NOMO-1 (cell line): ENCODE measurements at regions not wholly inside any gene's neighbourhood (a gene's known extent, or its start where the extent isn't known, plus 50 kb on each side); places are given as distances from the start of the nearest gene placed in this dataset.

ENCODE experiments used
- DNase-seq, 2 experiments: peaks; one replicate each; lab custom pipeline; 2025; ENCODE audit not compliant: unreplicated experiment in 2 of 2; lab: John Stamatoyannopoulos, UW

- no peak for DNase-seq
Observed at GRCh38 chr4:166259081-166259480, 386.0 kb downstream of the TLL1 start.

DNA sequence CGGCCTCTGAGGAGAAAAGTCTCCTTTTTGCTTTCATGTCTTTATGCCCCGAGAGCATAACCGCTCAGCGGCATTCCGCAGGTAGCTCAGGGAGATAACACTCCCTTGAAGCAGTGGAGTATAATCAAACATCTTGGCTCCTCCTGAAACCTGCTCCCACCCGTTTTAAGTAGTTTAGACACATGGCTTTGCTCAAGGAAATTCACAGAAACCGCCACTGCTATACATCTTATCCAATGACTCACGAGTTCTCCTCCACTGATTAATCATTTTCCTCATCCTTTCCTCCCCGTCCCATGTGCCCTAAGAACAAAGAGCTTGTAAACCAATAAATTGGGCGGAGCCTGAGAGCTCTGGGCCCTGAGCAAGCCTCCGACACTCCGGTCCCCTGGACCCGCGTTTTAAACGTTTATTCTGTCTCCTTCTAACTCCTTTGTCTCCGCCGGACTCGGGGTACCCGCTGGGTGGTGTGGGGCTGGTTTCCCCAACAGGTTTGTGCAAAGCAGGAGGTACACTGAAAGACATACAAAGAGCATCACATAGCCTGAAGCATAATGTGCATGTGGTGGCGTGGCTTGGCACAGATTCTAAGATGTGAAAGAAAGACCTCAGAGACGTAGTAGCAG lies 401.2 kb downstream of the TLL1 start:
- no peak for DNase-seq

GRCh38 chr4:166274775-166275174 lies 401.7 kb downstream of the TLL1 start:
- DNase-seq = no peak

GRCh38 chr4:166277401-166277800 lies 404.4 kb downstream of the TLL1 start:
- DNase-seq = no peak

- DNase-seq = no peak
Observed at GRCh38 chr4:166277853-166278252, 404.8 kb downstream of the TLL1 start.

- DNase-seq = no peak
Observed at GRCh38 chr4:166279261-166279660, 406.2 kb downstream of the TLL1 start.

DNA sequence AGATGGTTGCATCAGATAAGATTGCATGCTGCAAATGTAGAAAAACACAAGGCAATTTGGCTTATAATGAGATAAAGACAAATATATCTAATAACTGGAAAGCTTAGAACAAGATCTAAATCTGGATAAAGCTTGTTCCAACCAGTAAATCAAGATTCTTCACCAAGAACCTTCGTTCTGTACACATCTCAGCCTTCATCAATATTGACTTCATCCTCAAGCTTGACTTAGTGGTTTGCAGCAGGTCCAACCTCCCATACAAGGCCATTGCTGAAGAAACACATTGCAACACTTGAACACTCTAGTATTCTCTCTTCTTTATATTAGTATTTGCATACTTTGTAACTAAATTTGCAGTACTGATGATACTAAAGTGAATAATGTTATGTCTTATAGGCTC lies 407.6 kb downstream of the TLL1 start:
- no peak for DNase-seq

GRCh38 chr4:166282081-166282770 lies 409.2 kb downstream of the TLL1 start:
- DNase-seq = no peak

DNA sequence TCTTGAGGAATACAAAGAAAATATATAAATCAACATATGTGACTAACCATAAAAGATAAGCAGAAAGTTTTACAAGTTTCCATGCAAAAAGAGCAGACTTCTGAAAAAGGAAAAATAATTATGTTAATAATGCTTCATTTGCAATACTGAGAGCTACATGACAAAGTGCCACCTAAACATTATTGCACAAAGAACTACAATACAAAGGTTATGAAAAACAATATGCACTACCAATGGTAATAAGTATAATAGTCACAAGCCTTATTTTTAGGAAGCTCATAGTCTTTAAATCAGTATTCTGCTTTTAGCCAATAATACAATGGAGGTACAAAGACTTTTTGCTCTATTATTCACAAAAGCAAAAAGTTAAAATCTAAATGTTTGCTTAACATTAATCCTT lies 411.2 kb downstream of the TLL1 start:
- DNase-seq = no peak

DNA sequence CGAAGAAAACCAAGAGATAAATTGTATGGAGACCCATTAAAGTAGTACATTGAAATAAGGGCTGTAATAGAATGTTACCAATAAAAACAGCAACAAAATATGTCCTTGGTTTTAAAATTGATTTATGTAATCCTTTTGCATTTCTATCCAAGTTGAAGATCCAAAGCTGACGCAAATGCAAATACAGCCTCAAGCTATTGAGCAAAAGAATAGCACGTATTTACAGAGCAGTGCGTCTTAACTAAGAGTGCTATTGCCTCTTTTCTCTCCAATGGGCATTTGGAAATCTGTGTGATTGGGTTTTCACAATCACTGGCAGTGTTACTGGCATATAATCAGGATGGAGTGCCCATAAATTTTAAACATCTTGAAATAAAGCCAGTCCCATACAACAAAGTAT lies 417.4 kb downstream of the TLL1 start:
- no peak for DNase-seq

GRCh38 chr4:166293556-166293955 lies 420.5 kb downstream of the TLL1 start:
- DNase-seq = no peak

GRCh38 chr4:166301266-166301665 lies 428.2 kb downstream of the TLL1 start:
- no peak for DNase-seq

GRCh38 chr4:166308647-166309046 lies 435.6 kb downstream of the TLL1 start:
- no peak for DNase-seq

DNA sequence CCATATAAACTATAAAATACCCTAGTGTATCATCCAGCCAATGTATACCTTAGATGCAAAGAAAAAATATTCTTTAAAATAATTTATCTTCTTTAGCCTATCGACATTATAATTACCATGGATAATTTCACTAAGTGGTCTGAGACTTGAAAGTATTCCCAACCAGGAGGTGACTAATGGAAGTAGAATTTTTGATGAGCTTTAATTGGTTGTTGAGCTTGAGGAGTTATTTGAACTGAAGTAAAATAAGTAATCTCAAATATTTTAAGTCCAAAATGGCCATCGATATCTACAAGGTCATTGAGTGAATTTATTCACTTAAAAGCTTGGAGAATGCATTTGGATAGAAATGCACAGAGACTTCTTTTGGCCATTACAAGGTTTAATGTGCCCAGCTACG lies 436.2 kb downstream of the TLL1 start:
- DNase-seq = no peak

DNA sequence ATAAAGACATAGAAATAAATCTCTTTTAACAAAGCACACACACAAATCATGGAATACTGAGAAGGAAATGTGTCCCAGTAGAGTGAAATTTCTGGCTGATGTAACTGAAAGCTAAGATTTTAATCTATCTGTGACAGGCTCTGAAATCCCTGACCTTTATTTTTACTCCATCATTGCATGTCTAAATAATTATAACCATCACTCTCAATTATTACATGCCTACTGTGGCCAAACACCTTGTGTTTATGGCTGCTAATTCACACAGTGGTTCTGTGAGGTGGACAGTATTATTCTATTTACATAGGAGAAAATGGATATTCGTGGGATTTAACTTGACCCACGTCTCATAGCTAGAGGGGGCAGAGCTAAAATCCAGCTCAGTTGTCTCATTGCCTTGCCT lies 438.1 kb downstream of the TLL1 start:
- no peak for DNase-seq

DNA sequence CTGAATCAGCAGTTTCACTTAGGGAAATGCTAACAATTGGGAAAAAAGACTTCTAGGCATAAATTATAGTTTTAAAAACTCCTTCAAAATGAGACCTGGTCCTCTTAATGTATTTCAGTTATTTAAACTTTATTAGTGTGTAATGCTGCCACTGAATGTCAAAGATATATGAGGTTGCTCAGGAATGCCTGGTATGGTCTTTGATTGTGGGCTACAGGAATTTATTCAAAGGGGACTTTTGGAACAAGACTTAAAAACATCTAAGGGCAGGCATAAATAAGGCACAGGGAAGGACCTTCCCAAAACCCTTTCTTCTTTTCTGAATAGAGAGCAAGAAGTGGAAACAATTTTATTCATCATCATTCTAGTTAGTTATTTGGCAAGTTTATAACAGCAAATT lies 439.1 kb downstream of the TLL1 start:
- DNase-seq = no peak

DNA sequence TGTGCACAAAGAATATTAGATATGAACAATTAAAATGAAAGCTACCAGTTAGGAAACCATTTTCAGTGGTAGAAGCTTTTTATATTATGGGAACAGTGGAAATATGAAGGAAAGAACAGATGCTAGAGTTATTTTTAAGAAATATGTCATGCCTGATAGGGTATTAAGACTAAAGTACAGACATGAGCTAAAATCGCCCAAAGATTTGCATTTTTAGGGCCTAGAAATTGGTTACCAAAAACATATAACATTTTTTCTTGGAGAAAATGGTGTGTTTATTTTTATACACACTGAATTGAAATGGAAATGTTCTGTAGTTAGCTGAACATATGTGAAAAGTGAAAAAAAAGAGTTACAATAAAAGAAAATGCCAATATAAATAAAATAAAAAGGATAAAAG lies 441.9 kb downstream of the TLL1 start:
- no peak for DNase-seq

GRCh38 chr4:166315721-166316467 lies 442.9 kb downstream of the TLL1 start:
- DNase-seq = no peak

GRCh38 chr4:166318810-166319525 lies 445.9 kb downstream of the TLL1 start:
- no peak for DNase-seq

GRCh38 chr4:166323250-166323649 lies 450.2 kb downstream of the TLL1 start:
- DNase-seq = no peak

GRCh38 chr4:166324321-166324720 lies 451.3 kb downstream of the TLL1 start:
- DNase-seq = no peak
